BE2C (cell line): ENCODE measurements at regions not wholly inside any gene's neighbourhood (a gene's known extent, or its start where the extent isn't known, plus 50 kb on each side); places are given as distances from the start of the nearest gene placed in this dataset.

Experiments
- DNase-seq: peaks from one replicate; pipeline ENCODE4 v3.0.0-alpha.2; 2020
- H3K27me3 ChIP-seq: fragments of 250-450 bp; sonication (Bioruptor Pico); 2 replicates; pipeline ENCODE4 v1.5.1; 2020; ENCODE audit warnings: mild to moderate bottlenecking
- H3K36me3 ChIP-seq: fragments of 250-450 bp; sonication (Bioruptor Pico); 2 replicates; pipeline ENCODE4 v1.5.1; 2020; ENCODE audit warnings: mild to moderate bottlenecking
- H3K4me1 ChIP-seq: fragments of 250-450 bp; sonication (Bioruptor Pico); 2 replicates; pipeline ENCODE4 v1.5.1; 2020
- H3K4me3 ChIP-seq: 2 replicates; pipeline ENCODE4 v1.5.1; 2011; ENCODE audit warnings: low read depth, low read length
- H3K9me3 ChIP-seq: fragments of 250-450 bp; sonication (Bioruptor Pico); 2 replicates; pipeline ENCODE4 v1.5.1; 2020
- TF ChIP-seq, protein P1 (sequence below): IDR thresholded peaks from 2 replicates; pipeline ENCODE4 v1.5.1; 2012; ENCODE audit warnings: mild to moderate bottlenecking, low read depth, low read length

DNA sequence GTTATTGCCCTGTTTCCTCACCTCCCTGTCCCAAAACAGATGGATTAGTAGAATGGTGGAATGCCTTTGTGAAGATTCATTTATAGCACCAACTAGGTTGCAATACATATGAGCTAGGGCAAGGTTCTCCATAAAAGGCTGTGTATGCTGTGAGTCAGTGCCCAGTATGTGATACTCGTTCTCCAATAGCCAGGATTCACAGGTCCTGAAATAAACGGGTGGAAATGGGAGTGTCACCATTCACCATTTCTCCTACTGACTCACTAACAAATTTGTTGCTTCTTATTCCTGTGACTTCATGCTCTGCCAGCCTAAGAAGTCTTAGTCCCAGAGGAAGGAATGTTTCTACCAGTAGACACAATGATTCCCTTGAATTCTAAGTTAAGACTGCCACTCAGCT lies 1745.4 kb downstream of the SLITRK1 start:
- Histone ChIP-seq H3K27me3 (no peaks in the 10 kb centered on the region), H3K4me1 (no peaks in the 10 kb centered on the region), H3K36me3 (no peaks in the 10 kb centered on the region), H3K4me3 (no peak overlapping the region), H3K9me3 (0 out of 2 replicates have a peak, but pooled peaks cover 3% of the 10 kb centered on the region)
- no peak for DNase-seq
- TF ChIP-seq, protein P1, sequence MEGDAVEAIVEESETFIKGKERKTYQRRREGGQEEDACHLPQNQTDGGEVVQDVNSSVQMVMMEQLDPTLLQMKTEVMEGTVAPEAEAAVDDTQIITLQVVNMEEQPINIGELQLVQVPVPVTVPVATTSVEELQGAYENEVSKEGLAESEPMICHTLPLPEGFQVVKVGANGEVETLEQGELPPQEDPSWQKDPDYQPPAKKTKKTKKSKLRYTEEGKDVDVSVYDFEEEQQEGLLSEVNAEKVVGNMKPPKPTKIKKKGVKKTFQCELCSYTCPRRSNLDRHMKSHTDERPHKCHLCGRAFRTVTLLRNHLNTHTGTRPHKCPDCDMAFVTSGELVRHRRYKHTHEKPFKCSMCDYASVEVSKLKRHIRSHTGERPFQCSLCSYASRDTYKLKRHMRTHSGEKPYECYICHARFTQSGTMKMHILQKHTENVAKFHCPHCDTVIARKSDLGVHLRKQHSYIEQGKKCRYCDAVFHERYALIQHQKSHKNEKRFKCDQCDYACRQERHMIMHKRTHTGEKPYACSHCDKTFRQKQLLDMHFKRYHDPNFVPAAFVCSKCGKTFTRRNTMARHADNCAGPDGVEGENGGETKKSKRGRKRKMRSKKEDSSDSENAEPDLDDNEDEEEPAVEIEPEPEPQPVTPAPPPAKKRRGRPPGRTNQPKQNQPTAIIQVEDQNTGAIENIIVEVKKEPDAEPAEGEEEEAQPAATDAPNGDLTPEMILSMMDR = no peak

DNA sequence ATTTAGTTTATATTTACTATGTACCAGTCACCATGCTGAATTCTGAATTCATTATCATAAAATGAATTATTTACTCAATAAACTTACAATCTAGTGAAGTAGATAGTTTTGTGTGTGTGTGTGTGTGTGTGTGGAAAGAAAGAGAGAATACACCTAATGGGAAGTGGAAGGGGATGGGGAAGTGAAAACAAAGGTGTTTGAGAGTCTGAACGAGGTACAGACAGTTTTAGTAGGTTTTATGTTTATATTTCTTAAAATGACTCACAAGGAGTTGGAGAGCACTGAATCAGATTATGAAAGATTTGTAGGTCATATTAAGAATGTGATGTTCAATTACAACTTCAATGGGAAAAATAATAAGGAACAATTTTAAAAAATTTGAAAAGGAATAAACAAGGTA lies 1753.0 kb downstream of the SLITRK1 start:
- no peak for DNase-seq
- TF ChIP-seq, protein P1 = no peak
- H3K4me1 ChIP-seq = peaks cover 4% of the 10 kb centered on the region; the same call in 1 of the 2 replicates

DNA sequence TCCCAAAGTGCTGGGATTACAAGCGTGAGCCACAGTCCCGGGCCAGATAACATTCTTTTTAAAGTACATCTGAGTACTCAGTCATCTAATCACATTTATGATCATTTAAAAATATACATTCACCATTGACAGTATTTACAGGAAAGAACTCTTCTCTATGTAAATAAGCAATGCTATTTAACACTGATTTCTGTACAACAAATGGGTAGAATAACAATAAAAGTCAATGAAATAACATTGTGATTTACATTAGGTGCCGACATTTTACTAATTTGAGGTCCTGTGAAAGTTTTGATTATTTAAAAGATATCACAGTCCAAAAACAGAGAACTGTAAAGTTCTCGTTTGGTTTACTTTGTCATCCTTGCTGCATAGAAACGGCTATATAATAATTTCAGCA lies 1763.7 kb downstream of the SLITRK1 start:
- no peak for DNase-seq
- TF ChIP-seq, protein P1 = no peak
- Histone ChIP-seq H3K9me3 (no peaks in the 10 kb centered on the region), H3K27me3 (no peaks in the 10 kb centered on the region), H3K36me3 (no peaks in the 10 kb centered on the region), H3K4me1 (no peaks in the 10 kb centered on the region), H3K4me3 (no peak overlapping the region)

More for the DNA sequence above, 1753.0 kb downstream of the SLITRK1 start:
- H3K4me3 ChIP-seq = no peak overlapping the region
- H3K27me3 ChIP-seq = no peaks in the 10 kb centered on the region
- no peaks in the 10 kb centered on the region for H3K36me3 ChIP-seq
- no peaks in the 10 kb centered on the region for H3K9me3 ChIP-seq

DNA sequence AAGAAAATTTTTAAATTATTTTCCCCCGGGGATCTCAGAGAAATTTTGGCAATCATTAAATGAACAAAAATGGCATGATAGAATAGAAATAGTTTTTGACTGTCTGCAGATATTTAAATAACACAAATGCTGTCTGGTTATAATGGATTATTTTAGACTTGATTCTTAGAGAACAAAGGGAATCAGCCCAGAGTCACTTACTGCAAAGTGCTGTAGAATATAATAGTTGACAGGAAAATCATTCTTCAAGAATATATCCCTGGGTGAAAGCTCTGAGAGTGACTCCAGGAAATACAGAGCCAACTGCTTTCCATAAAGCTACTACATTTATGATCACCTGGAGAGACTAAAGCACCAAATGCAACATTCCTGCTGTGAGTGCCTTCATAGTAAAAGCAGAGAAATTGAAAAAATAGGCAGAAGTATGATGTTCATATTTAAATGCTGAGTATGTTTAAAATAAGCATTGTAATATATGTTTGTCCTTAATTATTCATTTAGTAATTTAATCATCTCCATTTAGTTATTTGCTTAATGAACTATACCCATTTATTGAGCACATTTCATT lies 1765.8 kb downstream of the SLITRK1 start:
- Histone ChIP-seq H3K4me3 (no peak overlapping the region), H3K9me3 (no peaks in the 10 kb centered on the region), H3K36me3 (no peaks in the 10 kb centered on the region), H3K4me1 (no peaks in the 10 kb centered on the region), H3K27me3 (no peaks in the 10 kb centered on the region)
- no peak for DNase-seq
- TF ChIP-seq, protein P1 = no peak

DNA sequence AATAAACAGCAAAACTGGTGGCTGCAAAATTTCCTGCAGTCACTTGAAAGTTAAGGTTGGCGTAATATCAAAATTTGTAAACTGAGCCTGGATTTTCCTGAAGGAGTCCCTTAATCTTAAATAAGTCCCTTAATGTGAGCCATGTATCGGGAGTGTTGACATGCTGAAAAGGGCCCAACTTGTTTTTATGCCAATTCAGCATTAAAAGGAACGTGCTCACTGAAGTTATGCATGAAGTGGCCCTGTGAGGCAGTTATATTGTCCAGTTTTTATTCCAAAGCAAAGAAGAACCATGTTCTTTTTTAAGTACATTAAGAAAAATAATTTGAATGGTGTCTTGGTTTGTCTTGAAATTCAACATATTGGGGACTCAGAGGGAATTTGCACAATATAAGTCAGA lies 1766.9 kb downstream of the SLITRK1 start:
- no peak for DNase-seq
- no peak overlapping the region for H3K4me3 ChIP-seq
- no peaks in the 10 kb centered on the region for H3K36me3 ChIP-seq
- H3K9me3 ChIP-seq = no peaks in the 10 kb centered on the region
- TF ChIP-seq, protein P1 = no peak
- H3K4me1 ChIP-seq = no peaks in the 10 kb centered on the region
- no peaks in the 10 kb centered on the region for H3K27me3 ChIP-seq

DNA sequence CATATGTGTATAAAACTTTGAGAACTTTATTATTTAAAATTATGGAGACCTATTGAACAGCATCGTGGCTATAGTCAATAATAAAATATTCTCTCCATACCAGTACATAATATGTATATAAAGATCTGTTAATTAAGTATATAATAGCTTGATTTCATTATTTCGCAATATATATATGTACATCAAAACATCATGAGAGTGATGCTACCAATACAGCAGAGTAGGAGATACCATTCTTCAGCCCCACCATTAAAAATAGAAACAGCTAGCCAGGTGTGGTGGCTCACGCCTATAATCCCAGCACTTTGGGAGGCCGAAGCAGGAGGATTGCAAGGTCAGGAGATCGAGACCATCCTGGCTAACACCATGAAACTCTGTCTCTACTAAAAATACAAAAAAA lies 1755.3 kb upstream of the SPRY2 start:
- Histone ChIP-seq H3K9me3 (no peaks in the 10 kb centered on the region), H3K4me3 (no peak overlapping the region), H3K36me3 (no peaks in the 10 kb centered on the region), H3K4me1 (no peaks in the 10 kb centered on the region), H3K27me3 (no peaks in the 10 kb centered on the region)
- TF ChIP-seq, protein P1 = no peak
- DNase-seq = no peak
